ENCODE measurements at regions not wholly inside any gene's neighbourhood (a gene's known extent, or its start where the extent isn't known, plus 50 kb on each side); places are given as distances from the start of the nearest gene placed in this dataset.

DNA sequence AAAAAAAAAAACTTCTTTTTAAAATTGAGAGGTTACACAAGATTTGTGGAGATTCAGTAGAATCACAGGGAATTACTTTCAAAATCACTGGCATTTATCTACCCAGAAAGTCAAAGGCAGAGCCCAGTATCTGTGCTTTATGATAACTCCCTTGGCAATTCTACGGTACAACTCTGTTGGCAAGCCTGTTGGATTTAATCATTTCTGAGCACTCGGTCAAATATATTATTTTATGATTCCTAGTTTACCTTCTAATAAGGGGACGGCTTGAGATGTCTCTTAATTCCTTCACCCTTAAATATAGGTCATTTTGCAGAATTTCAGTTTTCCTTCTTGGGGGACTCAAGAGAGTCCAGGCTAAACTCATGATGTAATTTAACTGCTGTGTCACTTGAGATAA lies 987.6 kb downstream of the EFNB2 start:
- Histone ChIP-seq H3K36me3 (no peaks in the 10 kb centered on the region), H3K9me3 (replicated peaks) (no peaks in the 10 kb centered on the region), H3K27ac (replicated peaks) (no peak overlapping the region), H3K4me1 (no peaks in the 10 kb centered on the region), H3K27me3 (ENCODE audit: low read depth) (no peaks in the 10 kb centered on the region), H3K4me3 (no peak overlapping the region)
- TF ChIP-seq, protein P1, sequence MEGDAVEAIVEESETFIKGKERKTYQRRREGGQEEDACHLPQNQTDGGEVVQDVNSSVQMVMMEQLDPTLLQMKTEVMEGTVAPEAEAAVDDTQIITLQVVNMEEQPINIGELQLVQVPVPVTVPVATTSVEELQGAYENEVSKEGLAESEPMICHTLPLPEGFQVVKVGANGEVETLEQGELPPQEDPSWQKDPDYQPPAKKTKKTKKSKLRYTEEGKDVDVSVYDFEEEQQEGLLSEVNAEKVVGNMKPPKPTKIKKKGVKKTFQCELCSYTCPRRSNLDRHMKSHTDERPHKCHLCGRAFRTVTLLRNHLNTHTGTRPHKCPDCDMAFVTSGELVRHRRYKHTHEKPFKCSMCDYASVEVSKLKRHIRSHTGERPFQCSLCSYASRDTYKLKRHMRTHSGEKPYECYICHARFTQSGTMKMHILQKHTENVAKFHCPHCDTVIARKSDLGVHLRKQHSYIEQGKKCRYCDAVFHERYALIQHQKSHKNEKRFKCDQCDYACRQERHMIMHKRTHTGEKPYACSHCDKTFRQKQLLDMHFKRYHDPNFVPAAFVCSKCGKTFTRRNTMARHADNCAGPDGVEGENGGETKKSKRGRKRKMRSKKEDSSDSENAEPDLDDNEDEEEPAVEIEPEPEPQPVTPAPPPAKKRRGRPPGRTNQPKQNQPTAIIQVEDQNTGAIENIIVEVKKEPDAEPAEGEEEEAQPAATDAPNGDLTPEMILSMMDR (IDR thresholded peaks at IDR 0.05; ENCODE audit: borderline replicate concordance): no peak
- intact Hi-C loops (cut with micrococcal nuclease): no loop called here
- DNase-seq: no peak

DNA sequence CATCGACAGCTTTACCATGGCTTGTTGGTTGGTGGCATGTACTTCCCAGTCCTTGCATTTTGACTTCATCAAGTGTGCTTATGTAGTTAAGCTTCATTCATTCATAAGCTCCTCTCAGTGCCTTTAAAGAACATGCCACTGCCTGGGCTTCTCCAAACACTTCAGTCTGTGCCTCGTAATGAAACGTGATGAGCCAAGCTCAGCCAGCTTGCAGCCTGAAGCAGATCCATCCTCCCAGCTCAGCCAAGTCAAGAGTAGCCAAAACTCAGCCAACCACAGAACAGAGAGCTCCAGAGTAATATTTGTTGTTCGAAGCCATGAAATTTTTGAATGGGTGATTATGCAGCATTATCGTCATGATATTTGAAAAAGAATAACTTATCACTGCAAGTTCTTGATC lies 989.7 kb downstream of the EFNB2 start:
- no peaks in the 10 kb centered on the region for H3K4me1 ChIP-seq
- H3K27ac ChIP-seq (replicated peaks): no peak overlapping the region
- H3K4me3 ChIP-seq: no peak overlapping the region
- no peaks in the 10 kb centered on the region for H3K9me3 ChIP-seq (replicated peaks)
- DNase-seq: no peak
- no peaks in the 10 kb centered on the region for H3K36me3 ChIP-seq
- TF ChIP-seq, protein P1 (IDR thresholded peaks at IDR 0.05; ENCODE audit: borderline replicate concordance): no peak
- intact Hi-C loops (cut with micrococcal nuclease): no loop called here
- H3K27me3 ChIP-seq (ENCODE audit: low read depth): no peaks in the 10 kb centered on the region

DNA sequence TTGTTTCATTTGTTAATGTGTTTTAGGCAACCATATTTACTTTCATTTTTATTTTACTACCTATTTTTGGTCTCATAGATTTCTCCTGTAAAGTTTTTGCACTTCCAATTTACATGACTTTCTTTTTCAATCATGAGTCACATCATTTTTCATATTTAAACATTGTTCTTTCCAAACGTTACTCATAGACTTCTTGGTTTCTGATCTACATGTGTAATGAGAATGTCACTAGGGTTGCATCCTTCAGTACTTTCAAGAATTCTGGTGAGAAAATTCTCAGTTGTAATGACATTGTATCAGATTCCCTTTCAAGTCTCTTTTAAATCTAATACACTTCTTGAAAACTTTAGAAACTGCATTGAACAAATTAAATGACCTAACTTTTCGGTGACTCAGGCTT lies 991.7 kb downstream of the EFNB2 start:
- Histone ChIP-seq H3K4me1 (no peaks in the 10 kb centered on the region), H3K36me3 (no peaks in the 10 kb centered on the region), H3K27ac (replicated peaks) (no peak overlapping the region), H3K4me3 (no peak overlapping the region), H3K9me3 (replicated peaks) (no peaks in the 10 kb centered on the region), H3K27me3 (ENCODE audit: low read depth) (no peaks in the 10 kb centered on the region)
- TF ChIP-seq, protein P1 (IDR thresholded peaks at IDR 0.05; ENCODE audit: borderline replicate concordance): no peak
- no peak for DNase-seq
- intact Hi-C loops (cut with micrococcal nuclease): no loop called here

DNA sequence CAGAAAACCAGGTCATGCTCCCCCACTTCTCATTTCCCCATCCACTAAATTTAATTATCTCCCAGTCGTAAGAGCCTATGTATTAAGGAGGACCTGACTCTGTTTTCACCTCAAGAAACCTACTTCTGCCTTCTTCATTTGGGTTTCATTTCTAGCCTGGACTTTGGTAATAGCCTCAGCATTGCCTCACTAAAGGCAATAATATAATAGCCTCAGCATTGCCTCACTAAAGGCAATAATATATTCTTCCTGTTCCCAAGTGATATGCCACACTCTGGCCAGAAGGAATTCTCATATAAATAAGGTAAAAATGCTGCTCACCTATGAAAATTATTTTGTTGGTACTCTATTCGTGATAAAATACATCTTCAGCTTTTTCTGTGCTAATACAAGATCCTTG lies 993.9 kb downstream of the EFNB2 start:
- Histone ChIP-seq H3K27ac (replicated peaks) (no peak overlapping the region), H3K4me1 (no peaks in the 10 kb centered on the region), H3K36me3 (no peaks in the 10 kb centered on the region), H3K27me3 (ENCODE audit: low read depth) (no peaks in the 10 kb centered on the region), H3K4me3 (no peak overlapping the region), H3K9me3 (replicated peaks) (no peaks in the 10 kb centered on the region)
- TF ChIP-seq, protein P1 (IDR thresholded peaks at IDR 0.05; ENCODE audit: borderline replicate concordance): no peak
- DNase-seq: no peak
- intact Hi-C loops (cut with micrococcal nuclease): no loop called here

DNA sequence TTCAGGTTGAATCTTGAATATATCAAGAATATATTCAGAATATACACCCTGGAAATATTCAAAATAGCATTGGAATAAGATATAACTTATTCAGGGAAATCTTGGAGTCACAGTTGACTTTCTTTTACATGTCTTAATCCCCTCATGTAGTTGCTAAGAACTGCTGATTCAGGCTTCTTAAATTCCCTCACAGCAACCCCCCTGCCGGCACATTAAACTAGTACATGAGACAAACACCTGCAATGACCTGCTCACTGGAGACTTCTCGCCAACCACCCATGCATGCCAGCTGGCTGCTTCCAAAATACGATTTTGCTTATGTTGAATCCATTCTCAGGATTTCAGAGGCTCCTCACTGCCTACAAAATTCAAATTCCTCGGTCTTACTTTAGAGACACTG lies 997.1 kb downstream of the EFNB2 start:
- no peak for DNase-seq
- TF ChIP-seq, protein P1 (IDR thresholded peaks at IDR 0.05; ENCODE audit: borderline replicate concordance): no peak
- no peak overlapping the region for H3K4me3 ChIP-seq
- intact Hi-C loops (cut with micrococcal nuclease): no loop called here
- H3K27me3 ChIP-seq (ENCODE audit: low read depth): no peaks in the 10 kb centered on the region
- no peaks in the 10 kb centered on the region for H3K4me1 ChIP-seq
- H3K9me3 ChIP-seq (replicated peaks): no peaks in the 10 kb centered on the region
- H3K27ac ChIP-seq (replicated peaks): no peak overlapping the region
- no peaks in the 10 kb centered on the region for H3K36me3 ChIP-seq

DNA sequence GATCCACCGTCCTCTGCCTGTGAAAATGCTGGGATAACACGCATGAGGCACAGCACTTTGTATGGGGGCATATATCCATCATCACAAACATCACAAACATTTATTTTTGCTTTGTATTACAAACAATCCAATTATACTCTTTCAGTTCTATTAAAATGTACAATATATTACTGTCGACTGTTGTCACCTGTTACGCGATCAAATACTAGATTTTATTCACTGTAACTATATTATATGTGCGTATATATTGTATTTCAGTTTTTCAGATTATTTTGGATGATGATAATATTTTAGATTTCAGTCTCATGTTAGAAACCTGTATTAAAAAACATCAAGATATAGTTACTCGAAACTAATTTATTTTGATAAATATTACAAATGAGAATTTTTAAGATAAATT lies 998.3 kb downstream of the EFNB2 start:
- Histone ChIP-seq H3K36me3 (no peaks in the 10 kb centered on the region), H3K27me3 (ENCODE audit: low read depth) (no peaks in the 10 kb centered on the region), H3K4me3 (no peak overlapping the region), H3K9me3 (replicated peaks) (no peaks in the 10 kb centered on the region), H3K27ac (replicated peaks) (no peak overlapping the region), H3K4me1 (no peaks in the 10 kb centered on the region)
- intact Hi-C loops (cut with micrococcal nuclease): no loop called here
- DNase-seq: no peak
- TF ChIP-seq, protein P1 (IDR thresholded peaks at IDR 0.05; ENCODE audit: borderline replicate concordance): no peak
